ENCODE measurements at regions not wholly inside any gene's neighbourhood (a gene's known extent, or its start where the extent isn't known, plus 50 kb on each side); places are given as distances from the start of the nearest gene placed in this dataset.

GRCh38 chr10:27392606-27393005 is 111.5 kb upstream of the RAB18 start:
- no peak for ATAC-seq (ENCODE audit: low FRiP score in 2 of 2)
- DNase-seq = no peak
- H3K4me3 ChIP-seq = no peak overlapping the region
- H3K27me3 ChIP-seq = no peaks in the 10 kb centered on the region
- H3K27ac ChIP-seq = no peak overlapping the region
- WGBS, 2 donors = 95 to 97% methylated on average over 2 of the region's 2 CpGs
- TF ChIP-seq EP300 (IDR thresholded peaks at IDR 0.05) = no peak
- TF ChIP-seq POLR2A (IDR thresholded peaks at IDR 0.05) = no peak
- TF ChIP-seq POLR2AphosphoS5 (IDR thresholded peaks at IDR 0.05) = no peak
- TF ChIP-seq CTCF (IDR thresholded peaks at IDR 0.05) = no peak
- H3K4me1 ChIP-seq = no peaks in the 10 kb centered on the region
- H3K36me3 ChIP-seq = no peaks in the 10 kb centered on the region
- no peaks in the 10 kb centered on the region for H3K9me3 ChIP-seq

GRCh38 chr10:27391916-27392315 is 112.2 kb upstream of the RAB18 start:
- no peak for DNase-seq
- H3K4me3 ChIP-seq = no peak overlapping the region
- ATAC-seq (ENCODE audit: low FRiP score in 2 of 2) = no peak
- TF ChIP-seq POLR2AphosphoS5 (IDR thresholded peaks at IDR 0.05) = no peak
- no peak for TF ChIP-seq CTCF (IDR thresholded peaks at IDR 0.05)
- no peaks in the 10 kb centered on the region for H3K36me3 ChIP-seq
- H3K9me3 ChIP-seq = no peaks in the 10 kb centered on the region
- no peaks in the 10 kb centered on the region for H3K27me3 ChIP-seq
- 89 to 92% methylated on average over 2 of the region's 2 CpGs for whole genome bisulfite sequencing, 2 donors
- no peak overlapping the region for H3K27ac ChIP-seq
- H3K4me1 ChIP-seq = no peaks in the 10 kb centered on the region

- 74 to 83% methylated on average over 1 of the region's 1 CpG for WGBS, 2 donors
- no peaks in the 10 kb centered on the region for H3K9me3 ChIP-seq
Measured at GRCh38 chr10:27391325-27391724, 112.8 kb upstream of the RAB18 start.

GRCh38 chr10:27390681-27391080 is 113.4 kb upstream of the RAB18 start:
- no peaks in the 10 kb centered on the region for H3K4me1 ChIP-seq
- 73 to 85% methylated on average over 1 of the region's 1 CpG for WGBS, 2 donors
- ATAC-seq (ENCODE audit: low FRiP score in 2 of 2) = no peak
- no peaks in the 10 kb centered on the region for H3K27me3 ChIP-seq
- H3K9me3 ChIP-seq = no peaks in the 10 kb centered on the region
- H3K4me3 ChIP-seq = no peak overlapping the region
- TF ChIP-seq POLR2A (IDR thresholded peaks at IDR 0.05) = no peak
- DNase-seq = no peak
- H3K36me3 ChIP-seq = no peaks in the 10 kb centered on the region
- H3K27ac ChIP-seq = no peak overlapping the region

More at GRCh38 chr10:27391325-27391724, 112.8 kb upstream of the RAB18 start:
- no peak for DNase-seq
- H3K27me3 ChIP-seq = no peaks in the 10 kb centered on the region
- no peak overlapping the region for H3K27ac ChIP-seq
- no peaks in the 10 kb centered on the region for H3K36me3 ChIP-seq
- no peak for TF ChIP-seq POLR2A (IDR thresholded peaks at IDR 0.05)
- no peak for TF ChIP-seq POLR2AphosphoS5 (IDR thresholded peaks at IDR 0.05)
- no peak for TF ChIP-seq EP300 (IDR thresholded peaks at IDR 0.05)
- no peak for TF ChIP-seq CTCF (IDR thresholded peaks at IDR 0.05)
- no peak for ATAC-seq (ENCODE audit: low FRiP score in 2 of 2)
- no peaks in the 10 kb centered on the region for H3K4me1 ChIP-seq
- H3K4me3 ChIP-seq = no peak overlapping the region

- Histone ChIP-seq H3K9me3 (no peaks in the 10 kb centered on the region), H3K27me3 (no peaks in the 10 kb centered on the region), H3K27ac (no peak overlapping the region), H3K36me3 (no peaks in the 10 kb centered on the region), H3K4me3 (no peak overlapping the region), H3K4me1 (peaks cover 0 to 5% (median 3%) of the 10 kb centered on the region in 4 donors)
- ATAC-seq (ENCODE audit: low FRiP score in 2 of 2) = no peak
- 67 to 71% methylated on average over 4 of the region's 4 CpGs for WGBS, 2 donors
- no peak for TF ChIP-seq POLR2AphosphoS5 (IDR thresholded peaks at IDR 0.05)
- no peak for TF ChIP-seq EP300 (IDR thresholded peaks at IDR 0.05)
- TF ChIP-seq POLR2A (IDR thresholded peaks at IDR 0.05) = no peak
- TF ChIP-seq CTCF (IDR thresholded peaks at IDR 0.05) = no peak
- DNase-seq = no peak
Measured at GRCh38 chr10:27388761-27389399, 115.2 kb upstream of the RAB18 start.
